ENCODE measurements at regions not wholly inside any gene's neighbourhood (a gene's known extent, or its start where the extent isn't known, plus 50 kb on each side); places are given as distances from the start of the nearest gene placed in this dataset.

GRCh38 chr6:169097381-169097959 is 156.2 kb downstream of the THBS2 start:
- no peak for TF ChIP-seq CTCF (IDR thresholded peaks at IDR 0.05; ENCODE audit: unreplicated experiment)
- H3K4me1 Mint-ChIP-seq, result peaks cover 5% of the 10 kb centered on the region
- peaks cover 13% of the 10 kb centered on the region for H3K9me3 Mint-ChIP-seq
- H3K36me3 Mint-ChIP-seq, result no peaks in the 10 kb centered on the region
- H3K4me3 Mint-ChIP-seq, result no peak overlapping the region
- no peak for DNase-seq (ENCODE audit: low spot score in 2 of 2, unreplicated experiment in 2 of 2)
- H3K27ac Mint-ChIP-seq, result peak overlapping the region; percentile 44
- peaks cover 2% of the 10 kb centered on the region for H3K27me3 Mint-ChIP-seq (ENCODE audit: low read depth)

DNA sequence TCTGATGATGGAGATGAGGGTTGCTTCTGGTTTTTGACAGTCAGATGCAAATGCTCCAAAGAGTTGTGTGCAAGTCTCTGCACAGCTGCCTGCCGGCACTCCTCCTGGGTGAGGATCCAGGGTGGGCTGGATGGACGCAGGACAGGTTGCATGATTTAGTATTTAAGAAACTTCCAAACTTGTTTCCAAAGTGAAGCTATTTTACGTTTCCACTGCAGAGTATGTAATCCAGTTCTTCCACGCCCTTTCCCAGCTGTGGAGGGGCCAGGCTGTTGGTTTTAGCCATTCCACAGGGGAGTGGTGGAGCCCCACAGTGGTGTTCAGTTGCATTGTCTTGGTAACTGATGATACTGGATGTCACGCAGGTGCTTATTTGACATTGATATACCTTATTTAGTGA is 157.3 kb downstream of the THBS2 start:
- Mint-ChIP-seq H3K27me3 (ENCODE audit: low read depth) (peaks cover 2% of the 10 kb centered on the region), H3K4me1 (peaks cover 5% of the 10 kb centered on the region), H3K27ac (no peak overlapping the region), H3K4me3 (no peak overlapping the region), H3K36me3 (no peaks in the 10 kb centered on the region), H3K9me3 (peaks cover 18% of the 10 kb centered on the region)
- no peak for DNase-seq (ENCODE audit: low spot score in 2 of 2, unreplicated experiment in 2 of 2)
- no peak for TF ChIP-seq CTCF (IDR thresholded peaks at IDR 0.05; ENCODE audit: unreplicated experiment)

- Mint-ChIP-seq H3K27ac (no peak overlapping the region), H3K27me3 (ENCODE audit: low read depth) (peaks cover 2% of the 10 kb centered on the region), H3K9me3 (peaks cover 26% of the 10 kb centered on the region), H3K36me3 (peaks cover 3% of the 10 kb centered on the region), H3K4me1 (peaks cover 5% of the 10 kb centered on the region), H3K4me3 (no peak overlapping the region)
- DNase-seq (ENCODE audit: low spot score in 2 of 2, unreplicated experiment in 2 of 2), result no peak
- no peak for TF ChIP-seq CTCF (IDR thresholded peaks at IDR 0.05; ENCODE audit: unreplicated experiment)
These were observed 158.5 kb downstream of the THBS2 start for GRCh38 chr6:169095153-169095552.

DNA sequence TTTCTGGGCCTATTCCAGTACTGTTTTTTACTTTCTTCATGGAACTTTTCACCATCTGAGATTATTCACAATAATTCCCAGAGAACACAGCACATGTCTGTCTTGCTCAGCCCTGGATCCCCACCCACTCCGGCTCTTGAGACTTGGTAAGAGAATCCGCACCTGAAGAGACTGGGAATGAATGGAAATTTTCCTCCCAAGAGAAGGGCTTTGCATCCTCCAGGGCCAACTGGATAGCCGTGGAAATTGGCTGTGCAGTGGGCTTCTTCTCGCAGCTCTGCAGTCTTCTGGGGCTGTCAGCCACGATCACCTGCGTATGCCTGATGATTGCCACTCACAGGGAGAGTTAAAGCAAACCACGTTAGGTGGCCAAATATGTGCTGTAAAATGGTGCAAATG is 159.1 kb downstream of the THBS2 start:
- DNase-seq (ENCODE audit: low spot score in 2 of 2, unreplicated experiment in 2 of 2), result no peak
- H3K9me3 Mint-ChIP-seq, result peaks cover 32% of the 10 kb centered on the region
- no peak overlapping the region for H3K4me3 Mint-ChIP-seq
- peaks cover 5% of the 10 kb centered on the region for H3K4me1 Mint-ChIP-seq
- peaks cover 8% of the 10 kb centered on the region for H3K36me3 Mint-ChIP-seq
- H3K27me3 Mint-ChIP-seq (ENCODE audit: low read depth), result peaks cover 2% of the 10 kb centered on the region
- H3K27ac Mint-ChIP-seq, result no peak overlapping the region
- no peak for TF ChIP-seq CTCF (IDR thresholded peaks at IDR 0.05; ENCODE audit: unreplicated experiment)

DNA sequence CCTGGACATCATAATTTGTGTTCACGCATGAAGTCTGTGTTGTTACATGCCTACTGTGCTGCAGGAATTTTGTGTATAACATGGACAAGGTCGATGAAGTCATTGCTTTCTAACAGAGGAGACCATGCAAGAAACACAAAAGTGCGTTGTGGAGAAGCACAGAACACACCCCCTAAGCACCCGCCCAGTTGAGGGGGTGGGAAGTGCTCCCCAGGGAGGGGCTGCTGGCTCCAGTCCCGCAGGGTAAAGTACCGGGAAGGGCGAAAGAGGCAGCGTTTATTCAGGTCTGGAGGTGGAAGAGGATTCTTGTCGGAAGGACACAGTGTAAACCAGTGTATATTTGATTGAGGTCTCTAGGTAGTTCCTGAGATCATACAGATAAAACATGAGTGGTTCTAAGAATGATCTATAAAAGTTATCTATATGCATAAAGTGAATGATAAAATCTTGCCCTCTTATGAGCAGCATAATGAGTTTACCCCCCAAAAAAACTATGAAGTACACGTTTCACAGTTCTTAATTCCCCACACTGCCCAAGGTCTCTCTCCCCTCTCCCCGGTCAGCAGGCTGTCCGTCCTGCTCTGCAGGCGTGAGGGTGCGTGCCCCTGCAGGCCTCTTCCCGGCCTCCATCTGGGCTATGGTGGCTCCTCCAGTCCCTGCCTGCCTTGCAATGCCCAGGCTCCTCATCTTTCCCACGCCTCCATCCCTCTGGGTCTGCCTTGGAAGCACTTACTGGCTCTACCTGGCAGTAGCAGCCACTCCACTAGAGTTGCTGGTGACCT is 159.7 kb downstream of the THBS2 start:
- H3K9me3 Mint-ChIP-seq, result peaks cover 35% of the 10 kb centered on the region
- H3K36me3 Mint-ChIP-seq, result peaks cover 8% of the 10 kb centered on the region
- peaks cover 2% of the 10 kb centered on the region for H3K27me3 Mint-ChIP-seq (ENCODE audit: low read depth)
- H3K4me3 Mint-ChIP-seq, result no peak overlapping the region
- H3K4me1 Mint-ChIP-seq, result peaks cover 5% of the 10 kb centered on the region
- no peak for TF ChIP-seq CTCF (IDR thresholded peaks at IDR 0.05; ENCODE audit: unreplicated experiment)
- no peak for DNase-seq (ENCODE audit: low spot score in 2 of 2, unreplicated experiment in 2 of 2)
- no peak overlapping the region for H3K27ac Mint-ChIP-seq
